ENCODE measurements at regions not wholly inside any gene's neighbourhood (a gene's known extent, or its start where the extent isn't known, plus 50 kb on each side); places are given as distances from the start of the nearest gene placed in this dataset.

- no peak for DNase-seq
Measured at GRCh38 chrX:13094828-13095341, 50.5 kb upstream of the FAM9C start.

GRCh38 chrX:13094374-13094773, 50.0 kb upstream of the FAM9C start:
- DNase-seq = no peak

All from CD4-positive, alpha-beta T cell treated with Interleukin-15 for 1 hour (primary cell).